IMR-90 (cell line): ENCODE measurements at regions not wholly inside any gene's neighbourhood (a gene's known extent, or its start where the extent isn't known, plus 50 kb on each side); places are given as distances from the start of the nearest gene placed in this dataset.

Source experiments
- ATAC-seq: fragments of 200-7000 bp; cut with Tn5 transposase; 2 replicates; pipeline ENCODE4 v1.9.1; 2020; ENCODE audit warnings: low read depth, mild to moderate bottlenecking, moderate library complexity
- BruUV-seq: library from RNA; stranded (reverse); fragments of 400-500 nt; replicated peaks from 2 replicates; lab custom pipeline; 2021; lab: Mats Ljungman, UMichigan
- CTCF ChIA-PET: fragments of 300-600 bp; formaldehyde crosslinking; extraction: SDS; loops from one replicate; lab custom pipeline; 2021; ENCODE audit warnings: antibody characterized with exemption; lab: Yijun Ruan, JAX
- POLR2A ChIA-PET: fragments of 300-600 bp; sonication (Branson Sonifier 250); formaldehyde crosslinking; loops from one replicate; lab custom pipeline; 2022; ENCODE audit warnings: antibody characterized with exemption; ENCODE audit not compliant: unreplicated experiment; lab: Charles Lee
- DNase-seq: peaks from one replicate; pipeline ENCODE4 v3.0.0; 2013
- H2AFZ ChIP-seq: replicated peaks from 2 replicates; pipeline ENCODE3; 2013; ENCODE audit warnings: low read length, mild to moderate bottlenecking; ENCODE audit not compliant: poor library complexity
- H2AK5ac ChIP-seq: 2 replicates; pipeline ENCODE4 v1.6.1; 2013; ENCODE audit warnings: low read depth, low read length, inconsistent platforms
- H2AK9ac ChIP-seq: replicated peaks from 2 replicates; pipeline ENCODE3; 2013; ENCODE audit warnings: mild to moderate bottlenecking, low read depth, low read length, moderate library complexity; ENCODE audit not compliant: poor library complexity
- H2BK120ac ChIP-seq: 2 replicates; pipeline ENCODE4 v1.6.1; 2013; ENCODE audit warnings: low read depth, low read length, inconsistent platforms
- H2BK15ac ChIP-seq: 3 replicates; pipeline ENCODE4 v1.6.1; 2013; ENCODE audit warnings: low read depth, low read length, inconsistent platforms
- H2BK20ac ChIP-seq: 2 replicates; pipeline ENCODE4 v1.6.1; 2013; ENCODE audit warnings: low read depth, mild to moderate bottlenecking, inconsistent platforms, low read length, moderate library complexity
- H2BK5ac ChIP-seq: 2 replicates; pipeline ENCODE4 v1.6.1; 2013; ENCODE audit warnings: mild to moderate bottlenecking, low read depth, low read length, inconsistent platforms; ENCODE audit not compliant: poor library complexity, severe bottlenecking
- H3K14ac ChIP-seq: replicated peaks from 2 replicates; pipeline ENCODE4 v1.6.1; 2013; ENCODE audit warnings: low read depth, low read length, inconsistent platforms
- H3K18ac ChIP-seq: 2 replicates; pipeline ENCODE4 v1.6.1; 2013; ENCODE audit warnings: low read depth, low read length, control low read depth
- H3K23ac ChIP-seq: 2 replicates; pipeline ENCODE4 v1.6.1; 2013; ENCODE audit warnings: low read depth, low read length, inconsistent platforms
- H3K27ac ChIP-seq: 2 replicates; pipeline ENCODE4 v1.5.1; 2013; ENCODE audit warnings: mild to moderate bottlenecking, control low read depth, low read length; ENCODE audit not compliant: insufficient read depth
- H3K27me3 ChIP-seq: 2 replicates; pipeline ENCODE4 v1.6.1; 2013; ENCODE audit warnings: low read length; ENCODE audit not compliant: control insufficient read depth, insufficient read depth
- H3K36me3 ChIP-seq: 2 replicates; pipeline ENCODE4 v1.6.1; 2013; ENCODE audit warnings: low read length, mixed read lengths; ENCODE audit not compliant: control insufficient read depth, insufficient read depth
- H3K4ac ChIP-seq: 2 replicates; pipeline ENCODE4 v1.6.1; 2013; ENCODE audit warnings: low read depth, low read length, inconsistent platforms
- H3K4me1 ChIP-seq: 2 replicates; pipeline ENCODE4 v1.6.1; 2013; ENCODE audit warnings: low read length, mixed read lengths; ENCODE audit not compliant: control insufficient read depth, insufficient read depth
- H3K4me2 ChIP-seq: 2 replicates; pipeline ENCODE4 v1.6.1; 2013; ENCODE audit warnings: low read depth, mild to moderate bottlenecking, control low read depth, low read length, moderate library complexity
- H3K4me3 ChIP-seq: 2 replicates; pipeline ENCODE4 v1.5.1; 2013; ENCODE audit warnings: low read depth, mild to moderate bottlenecking, control low read depth, low read length, moderate library complexity; ENCODE audit not compliant: insufficient read depth
- H3K56ac ChIP-seq: 2 replicates; pipeline ENCODE4 v1.6.1; 2013; ENCODE audit warnings: low read length, inconsistent platforms; ENCODE audit not compliant: insufficient read depth; ENCODE audit errors: extremely low read depth
- H3K79me1 ChIP-seq, 2 experiments: 2 replicates each; pipeline ENCODE4 v1.6.1; 2013; ENCODE audit warnings: low read length in 2 of 2, inconsistent platforms in 1 of 2, low read depth in 1 of 2
- H3K9ac ChIP-seq: 2 replicates; pipeline ENCODE4 v1.6.1; 2013; ENCODE audit warnings: low read depth, low read length, control low read depth
- H3K9me1 ChIP-seq: 2 replicates; pipeline ENCODE4 v1.6.1; 2013; ENCODE audit warnings: low read length, inconsistent platforms; ENCODE audit not compliant: insufficient read depth
- H3K9me3 ChIP-seq: 2 replicates; pipeline ENCODE4 v1.6.1; 2013; ENCODE audit warnings: low read length; ENCODE audit not compliant: control insufficient read depth, insufficient read depth
- H4K20me1 ChIP-seq: 2 replicates; pipeline ENCODE4 v1.6.1; 2013; ENCODE audit warnings: low read length, inconsistent platforms; ENCODE audit not compliant: insufficient read depth
- H4K5ac ChIP-seq: 2 replicates; pipeline ENCODE4 v1.6.1; 2013; ENCODE audit warnings: mild to moderate bottlenecking, low read depth, low read length, control low read depth
- H4K8ac ChIP-seq, 2 experiments: 2 replicates each; pipeline ENCODE4 v1.6.1; 2013; ENCODE audit warnings: low read depth in 2 of 2, low read length in 2 of 2, control low read depth in 1 of 2, inconsistent platforms in 1 of 2
- H4K91ac ChIP-seq: 2 replicates; pipeline ENCODE4 v1.6.1; 2013; ENCODE audit warnings: low read depth, low read length, inconsistent platforms; ENCODE audit not compliant: insufficient read depth
- BHLHE40 ChIP-seq: fragments of 150-350 bp; IDR thresholded peaks from 2 replicates; pipeline ENCODE4 v1.6.1; 2016; ENCODE audit warnings: mild to moderate bottlenecking, low read depth, low read length
- CEBPB ChIP-seq: IDR thresholded peaks from 2 replicates; pipeline ENCODE4 v1.6.1; 2012; ENCODE audit warnings: low read depth, low read length, improper control_type of control experiment
- CHD1 ChIP-seq: IDR thresholded peaks from 2 replicates; pipeline ENCODE4 v1.6.1; 2012; ENCODE audit warnings: low read depth, low read length, improper control_type of control experiment
- FOS ChIP-seq: fragments of 150-350 bp; IDR thresholded peaks from 2 replicates; pipeline ENCODE4 v1.6.1; 2016; ENCODE audit warnings: low read depth, low read length
- MAFK ChIP-seq: IDR thresholded peaks from 2 replicates; pipeline ENCODE4 v1.6.1; 2012; ENCODE audit warnings: low read depth, low read length, improper control_type of control experiment
- MAZ ChIP-seq: IDR thresholded peaks from 2 replicates; pipeline ENCODE4 v1.6.1; 2012; ENCODE audit warnings: low read depth, mild to moderate bottlenecking, low read length, improper control_type of control experiment, moderate library complexity, borderline replicate concordance
- MXI1 ChIP-seq: IDR thresholded peaks from 2 replicates; pipeline ENCODE4 v1.6.1; 2012; ENCODE audit warnings: low read depth, mild to moderate bottlenecking, low read length, moderate library complexity, borderline replicate concordance
- NFE2L2 ChIP-seq: fragments of 150-350 bp; IDR thresholded peaks from 2 replicates; pipeline ENCODE4 v1.6.1; 2016; ENCODE audit warnings: low read depth, mild to moderate bottlenecking, low read length
- POLR2A ChIP-seq: IDR thresholded peaks from 2 replicates; pipeline ENCODE4 v1.6.1; 2012; ENCODE audit warnings: mild to moderate bottlenecking, low read depth, low read length
- RAD21 ChIP-seq: IDR thresholded peaks from 2 replicates; pipeline ENCODE4 v1.6.1; 2012; ENCODE audit warnings: low read length, improper control_type of control experiment
- RCOR1 ChIP-seq: IDR thresholded peaks from 2 replicates; pipeline ENCODE4 v1.6.1; 2012; ENCODE audit warnings: mild to moderate bottlenecking, low read length, improper control_type of control experiment; ENCODE audit not compliant: insufficient replicate concordance
- RFX5 ChIP-seq: IDR thresholded peaks from 2 replicates; pipeline ENCODE4 v1.8.0; 2012; ENCODE audit warnings: low read depth, mild to moderate bottlenecking, low read length, moderate library complexity
- SMC3 ChIP-seq: fragments of 150-350 bp; IDR thresholded peaks from 2 replicates; pipeline ENCODE4 v1.6.1; 2016; ENCODE audit warnings: low read depth, mild to moderate bottlenecking, antibody characterized with exemption, low read length, moderate library complexity
- WGBS, 2 experiments: methylation state at CpG; one replicate each; pipeline versions ENCODE4 v1.1.5 to v1.1.7; 2013; ENCODE audit warnings: missing lambda C conversion rate in 2 of 2; ENCODE audit not compliant: insufficient read length in 1 of 2; ENCODE audit errors: extremely low coverage in 2 of 2; 5-methylcytosine and 5-hydroxymethylcytosine counted together
- dilution Hi-C: fragments of 300-500 bp; cut with HindIII; formaldehyde crosslinking; loops from one replicate; pipeline ENCODE4 v1.14.3; 2018; ENCODE audit warnings: low sequenced_read_pairs; ENCODE audit not compliant: unreplicated experiment
- in situ Hi-C: fragments of 300-500 bp; cut with MboI; formaldehyde crosslinking; loops from 3 replicates; pipeline ENCODE4 v1.14.3; 2019; ENCODE audit warnings: low sequenced_read_pairs, inconsistent platforms, mixed read lengths
- intact Hi-C: fragments of 100-400 bp; cut with micrococcal nuclease; formaldehyde crosslinking; loops from 2 replicates; pipeline ENCODE4 v1.10.0; 2022
- TF ChIP-seq, protein P1 (sequence below): fragments of 150-350 bp; IDR thresholded peaks from 2 replicates; pipeline ENCODE4 v1.6.1; 2017; ENCODE audit warnings: mild to moderate bottlenecking, antibody characterized with exemption, low read length, low read depth
- TF ChIP-seq, protein P2 (sequence below): conservative IDR thresholded peaks from 2 replicates; pipeline ENCODE4 v1.5.1; 2012; ENCODE audit warnings: mild to moderate bottlenecking, low read depth, low read length, improper control_type of control experiment
- TF ChIP-seq, protein P3 (sequence below): fragments of 150-350 bp; IDR thresholded peaks from 2 replicates; pipeline ENCODE4 v1.6.1; 2016; ENCODE audit warnings: low read depth, mild to moderate bottlenecking, low read length, moderate library complexity, borderline replicate concordance

DNA sequence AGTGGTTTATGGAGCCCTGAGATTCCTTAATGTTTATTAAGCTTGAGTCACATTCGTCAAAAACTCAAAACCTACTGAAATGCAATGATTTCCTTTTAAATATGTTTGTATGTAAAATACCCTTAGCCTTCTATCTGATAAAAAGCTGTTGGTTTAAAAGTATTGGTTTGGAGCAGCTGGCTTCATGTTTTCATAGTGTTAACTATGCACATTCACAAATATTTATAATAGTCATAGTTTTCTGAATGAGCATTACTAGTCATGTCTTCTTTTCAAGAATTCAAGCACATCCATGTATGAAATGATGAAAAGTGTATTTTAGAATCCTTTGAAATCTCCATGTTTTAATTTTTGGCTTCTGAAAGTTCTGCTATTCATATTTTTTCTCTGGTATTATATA lies 558.6 kb downstream of the UTRN start:
- H3K4me3 ChIP-seq = no peak overlapping the region
- dilution Hi-C loops = no loop called here
- H3K9me1 ChIP-seq = no peaks in the 10 kb centered on the region
- H4K20me1 ChIP-seq = no peaks in the 10 kb centered on the region
- ATAC-seq = peak; percentile 91
- POLR2A ChIA-PET = no interaction called here
- no peak overlapping the region for H3K23ac ChIP-seq
- DNase-seq = peak; percentile 33
- H2AK9ac ChIP-seq = no peak overlapping the region
- no peak overlapping the region for H2BK15ac ChIP-seq
- H3K36me3 ChIP-seq = peaks cover 10% of the 10 kb centered on the region
- H3K4ac ChIP-seq = no peak overlapping the region; the same call in 1 of the 2 replicates
- TF ChIP-seq POLR2A (no peak), RFX5 (no peak), RAD21 (no peak), CEBPB (no peak), RCOR1 (no peak), MAZ (no peak), CHD1 (no peak), MAFK (no peak), SMC3 (no peak), MXI1 (no peak), BHLHE40 (no peak), FOS (no peak), NFE2L2 (no peak)
- TF ChIP-seq, protein P1, sequence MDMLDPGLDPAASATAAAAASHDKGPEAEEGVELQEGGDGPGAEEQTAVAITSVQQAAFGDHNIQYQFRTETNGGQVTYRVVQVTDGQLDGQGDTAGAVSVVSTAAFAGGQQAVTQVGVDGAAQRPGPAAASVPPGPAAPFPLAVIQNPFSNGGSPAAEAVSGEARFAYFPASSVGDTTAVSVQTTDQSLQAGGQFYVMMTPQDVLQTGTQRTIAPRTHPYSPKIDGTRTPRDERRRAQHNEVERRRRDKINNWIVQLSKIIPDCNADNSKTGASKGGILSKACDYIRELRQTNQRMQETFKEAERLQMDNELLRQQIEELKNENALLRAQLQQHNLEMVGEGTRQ = no peak
- TF ChIP-seq, protein P2, sequence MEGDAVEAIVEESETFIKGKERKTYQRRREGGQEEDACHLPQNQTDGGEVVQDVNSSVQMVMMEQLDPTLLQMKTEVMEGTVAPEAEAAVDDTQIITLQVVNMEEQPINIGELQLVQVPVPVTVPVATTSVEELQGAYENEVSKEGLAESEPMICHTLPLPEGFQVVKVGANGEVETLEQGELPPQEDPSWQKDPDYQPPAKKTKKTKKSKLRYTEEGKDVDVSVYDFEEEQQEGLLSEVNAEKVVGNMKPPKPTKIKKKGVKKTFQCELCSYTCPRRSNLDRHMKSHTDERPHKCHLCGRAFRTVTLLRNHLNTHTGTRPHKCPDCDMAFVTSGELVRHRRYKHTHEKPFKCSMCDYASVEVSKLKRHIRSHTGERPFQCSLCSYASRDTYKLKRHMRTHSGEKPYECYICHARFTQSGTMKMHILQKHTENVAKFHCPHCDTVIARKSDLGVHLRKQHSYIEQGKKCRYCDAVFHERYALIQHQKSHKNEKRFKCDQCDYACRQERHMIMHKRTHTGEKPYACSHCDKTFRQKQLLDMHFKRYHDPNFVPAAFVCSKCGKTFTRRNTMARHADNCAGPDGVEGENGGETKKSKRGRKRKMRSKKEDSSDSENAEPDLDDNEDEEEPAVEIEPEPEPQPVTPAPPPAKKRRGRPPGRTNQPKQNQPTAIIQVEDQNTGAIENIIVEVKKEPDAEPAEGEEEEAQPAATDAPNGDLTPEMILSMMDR = no peak
- TF ChIP-seq, protein P3, sequence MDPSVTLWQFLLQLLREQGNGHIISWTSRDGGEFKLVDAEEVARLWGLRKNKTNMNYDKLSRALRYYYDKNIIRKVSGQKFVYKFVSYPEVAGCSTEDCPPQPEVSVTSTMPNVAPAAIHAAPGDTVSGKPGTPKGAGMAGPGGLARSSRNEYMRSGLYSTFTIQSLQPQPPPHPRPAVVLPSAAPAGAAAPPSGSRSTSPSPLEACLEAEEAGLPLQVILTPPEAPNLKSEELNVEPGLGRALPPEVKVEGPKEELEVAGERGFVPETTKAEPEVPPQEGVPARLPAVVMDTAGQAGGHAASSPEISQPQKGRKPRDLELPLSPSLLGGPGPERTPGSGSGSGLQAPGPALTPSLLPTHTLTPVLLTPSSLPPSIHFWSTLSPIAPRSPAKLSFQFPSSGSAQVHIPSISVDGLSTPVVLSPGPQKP = no peak
- no TSS peak for BruUV-seq
- H3K79me1 ChIP-seq = no peaks in the 10 kb centered on the region
- no peaks in the 10 kb centered on the region for H3K9me3 ChIP-seq
- in situ Hi-C loops = no loop called here
- H4K8ac ChIP-seq = no peak overlapping the region
- no peak overlapping the region for H2BK20ac ChIP-seq
- H3K56ac ChIP-seq = no peak overlapping the region
- peak overlapping the region; percentile 84 for H3K4me2 ChIP-seq
- peak overlapping the region; percentile 34 for H2BK5ac ChIP-seq
- H4K5ac ChIP-seq = peak overlapping the region; percentile 44; the same call in 1 of the 2 replicates
- H3K18ac ChIP-seq = peak overlapping the region; percentile 84; the same call in 1 of the 2 replicates
- no peak overlapping the region for H2BK120ac ChIP-seq
- H3K27ac ChIP-seq = no peak overlapping the region
- no peak overlapping the region for H3K9ac ChIP-seq
- CTCF ChIA-PET = no interaction called here
- H3K14ac ChIP-seq = no peak overlapping the region
- no peak overlapping the region for H2AFZ ChIP-seq
- intact Hi-C loops = loop anchor here (5.0 kb wide), 1 partner anchor 789 kb away; no protein-coding TSS in a partner anchor
- no peaks in the 10 kb centered on the region for H3K27me3 ChIP-seq
- no peak overlapping the region for H2AK5ac ChIP-seq
- no CpG with 5 or more reads among the region's 1 CpG for WGBS, 2 experiments
- peaks cover 2% of the 10 kb centered on the region; the same call in 1 of the 2 replicates for H3K4me1 ChIP-seq
- H4K91ac ChIP-seq = no peak overlapping the region
